Stimulated activated CD4-positive, alpha-beta T cell treated with anti-CD3 and anti-CD28 coated beads, Interleukin-2, amount 100 ng/mL, for 24 hours (primary cell): ENCODE measurements at regions not wholly inside any gene's neighbourhood (a gene's known extent, or its start where the extent isn't known, plus 50 kb on each side); places are given as distances from the start of the nearest gene placed in this dataset.

Experiments
- DNase-seq, 2 donors: peaks; one replicate each; pipeline ENCODE4 v3.0.0-alpha.2; 2020

- no peak for DNase-seq
Measured at GRCh38 chr7:26029911-26030310, 122.1 kb upstream of the NFE2L3 start.

GRCh38 chr7:26034391-26034790 is 117.6 kb upstream of the NFE2L3 start:
- peak in 1 of 2 donors; percentile 3 for DNase-seq

- DNase-seq, result no peak
Measured at GRCh38 chr7:26035552-26035951, 116.4 kb upstream of the NFE2L3 start.

- no peak for DNase-seq
Measured at GRCh38 chr7:26036092-26036491, 115.9 kb upstream of the NFE2L3 start.

GRCh38 chr7:26038201-26038990 is 113.6 kb upstream of the NFE2L3 start:
- DNase-seq, result no peak

- DNase-seq, result no peak
Measured at GRCh38 chr7:26040085-26040484, 111.9 kb upstream of the NFE2L3 start.

- DNase-seq, result no peak
Measured at GRCh38 chr7:26042237-26042636, 109.8 kb upstream of the NFE2L3 start.

- DNase-seq, result no peak
Measured at GRCh38 chr7:26043801-26044200, 108.2 kb upstream of the NFE2L3 start.

GRCh38 chr7:26044320-26044719 is 107.7 kb upstream of the NFE2L3 start:
- no peak for DNase-seq

- DNase-seq, result no peak
Measured at GRCh38 chr7:26046150-26046549, 105.8 kb upstream of the NFE2L3 start.

GRCh38 chr7:26046878-26047277 is 105.1 kb upstream of the NFE2L3 start:
- no peak for DNase-seq

GRCh38 chr7:26048663-26049062 is 103.3 kb upstream of the NFE2L3 start:
- no peak for DNase-seq

GRCh38 chr7:26049081-26049480 is 102.9 kb upstream of the NFE2L3 start:
- no peak for DNase-seq

- DNase-seq, result no peak
Measured at GRCh38 chr7:26051021-26051420, 101.0 kb upstream of the NFE2L3 start.

- DNase-seq, result no peak
Measured at GRCh38 chr7:26052706-26053105, 99.3 kb upstream of the NFE2L3 start.

- no peak for DNase-seq
Measured at GRCh38 chr7:26054386-26054785, 97.6 kb upstream of the NFE2L3 start.

GRCh38 chr7:26055241-26055640 is 96.8 kb upstream of the NFE2L3 start:
- no peak for DNase-seq

GRCh38 chr7:26060733-26061677 is 91.0 kb upstream of the NFE2L3 start:
- no peak for DNase-seq

GRCh38 chr7:26061678-26062603 is 90.1 kb upstream of the NFE2L3 start:
- DNase-seq, result peak; percentile 79 to 80

- DNase-seq, result no peak
Measured at GRCh38 chr7:26065652-26066051, 86.3 kb upstream of the NFE2L3 start.

- no peak for DNase-seq
Measured at GRCh38 chr7:26066736-26067135, 85.3 kb upstream of the NFE2L3 start.

GRCh38 chr7:26070290-26070689 is 81.7 kb upstream of the NFE2L3 start:
- DNase-seq, result no peak
